GM12878 (cell line): ENCODE measurements at regions not wholly inside any gene's neighbourhood (a gene's known extent, or its start where the extent isn't known, plus 50 kb on each side); places are given as distances from the start of the nearest gene placed in this dataset.

Experiments used
- ATAC-seq: fragments of 200-7000 bp; cut with Tn5 transposase; 3 replicates; pipeline ENCODE4 v1.9.1; 2020; ENCODE audit warnings: mild to moderate bottlenecking, moderate library complexity
- BruUV-seq: library from RNA; stranded (reverse); fragments of 400-500 nt; replicated peaks from 2 replicates; lab custom pipeline; 2021; lab: Mats Ljungman, UMichigan
- CTCF ChIA-PET: fragments of 300-600 bp; sonication (Branson Sonifier 250); formaldehyde crosslinking; extraction: SDS; loops from one replicate; lab custom pipeline; 2021; ENCODE audit warnings: inconsistent platforms; lab: Yijun Ruan, JAX
- POLR2A ChIA-PET: fragments of 350-600 bp; formaldehyde crosslinking; extraction: SDS; loops from one replicate; lab custom pipeline; 2021; ENCODE audit warnings: inconsistent platforms; lab: Charles Lee
- RAD21 ChIA-PET: fragments of 300-600 bp; sonication (Branson Sonifier 250); formaldehyde crosslinking; loops from one replicate; lab custom pipeline; 2023; ENCODE audit warnings: antibody characterized with exemption; ENCODE audit not compliant: unreplicated experiment; lab: Charles Lee
- SMC1A ChIA-PET: fragments of 300-600 bp; sonication (Branson Sonifier 250); formaldehyde crosslinking; loops from one replicate; lab custom pipeline; 2023; ENCODE audit not compliant: unreplicated experiment, uncharacterized antibody; lab: Charles Lee
- DNase-seq: peaks from one replicate; pipeline ENCODE4 v3.0.0-alpha.2; 2011; ENCODE audit warnings: low read depth, low spot score
- FAIRE-seq: peaks from 3 replicates; lab custom pipeline; 2011; peaks lifted over from hg19 to GRCh38; lab: Jason Lieb, UNC
- H2AFZ ChIP-seq: 2 replicates; pipeline ENCODE4 v1.6.0; 2011; ENCODE audit warnings: low read depth, low read length, control low read depth; ENCODE audit not compliant: control insufficient read depth
- H3K27ac ChIP-seq: 2 replicates; pipeline ENCODE4 v1.5.1; 2011; ENCODE audit warnings: control low read depth; ENCODE audit not compliant: control insufficient read depth, insufficient read depth
- H3K27me3 ChIP-seq, 2 experiments: replicated peaks in 1 of 2; 2 replicates each; pipeline versions ENCODE4 v1.6.0 to v1.6.1; 2011; ENCODE audit warnings: low read length in 1 of 2; ENCODE audit not compliant: control insufficient read depth in 2 of 2, insufficient read depth in 2 of 2
- H3K36me3 ChIP-seq, 2 experiments: 2 replicates each; pipeline ENCODE4 v1.5.1; 2011; ENCODE audit warnings: low read length in 1 of 2; ENCODE audit not compliant: control insufficient read depth in 2 of 2, insufficient read depth in 2 of 2
- H3K4me1 ChIP-seq: 2 replicates; pipeline ENCODE4 v1.6.1; 2011; ENCODE audit warnings: mild to moderate bottlenecking, low read length, moderate library complexity, mixed read lengths; ENCODE audit not compliant: control insufficient read depth, insufficient read depth
- H3K4me2 ChIP-seq: 2 replicates; pipeline ENCODE4 v1.6.0; 2011; ENCODE audit warnings: control low read depth; ENCODE audit not compliant: control insufficient read depth, insufficient read depth
- H3K4me3 ChIP-seq: fragments of 200-600 bp; sonication (generic); 2 replicates; pipeline ENCODE4 v1.5.1; 2016
- H3K79me2 ChIP-seq: 2 replicates; pipeline ENCODE4 v1.6.0; 2011; ENCODE audit warnings: low read length; ENCODE audit not compliant: control insufficient read depth, insufficient read depth
- H3K9ac ChIP-seq: 2 replicates; pipeline ENCODE4 v1.8.0; 2011; ENCODE audit warnings: low read length, control low read depth, mixed read lengths; ENCODE audit not compliant: control insufficient read depth, insufficient read depth
- H3K9me3 ChIP-seq: replicated peaks from 3 replicates; pipeline ENCODE4 v1.5.1; 2011; ENCODE audit warnings: mild to moderate bottlenecking, low read length; ENCODE audit not compliant: control insufficient read depth, insufficient read depth
- H4K20me1 ChIP-seq: 2 replicates; pipeline ENCODE4 v1.6.0; 2011; ENCODE audit not compliant: control insufficient read depth, insufficient read depth
- BMI1 ChIP-seq: fragments of 450-650 bp; IDR thresholded peaks from 2 replicates; pipeline ENCODE4 v1.6.1; 2016; ENCODE audit warnings: mild to moderate bottlenecking, moderate library complexity, borderline replicate concordance
- FOXK2 ChIP-seq: fragments of 450-650 bp; IDR thresholded peaks from 2 replicates; pipeline ENCODE4 v1.6.1; 2017; ENCODE audit warnings: mild to moderate bottlenecking, moderate library complexity
- JUNB ChIP-seq: IDR thresholded peaks from 2 replicates; pipeline ENCODE4 v1.6.1; 2016; ENCODE audit warnings: antibody characterized with exemption, mild to moderate bottlenecking
- MEF2A ChIP-seq: IDR thresholded peaks from 2 replicates; pipeline ENCODE4 v1.6.1; 2011; ENCODE audit warnings: low read depth, mild to moderate bottlenecking, low read length, moderate library complexity; ENCODE audit not compliant: insufficient read depth
- NFXL1 ChIP-seq: fragments of 450-650 bp; IDR thresholded peaks from 2 replicates; pipeline ENCODE4 v1.6.1; 2017; ENCODE audit warnings: antibody characterized with exemption, mild to moderate bottlenecking, borderline replicate concordance
- NFYA ChIP-seq: IDR thresholded peaks from 2 replicates; pipeline ENCODE4 v1.6.1; 2011; ENCODE audit warnings: low read depth, mild to moderate bottlenecking, low read length, improper control_type of control experiment, borderline replicate concordance
- NR2C1 ChIP-seq: fragments of 450-650 bp; IDR thresholded peaks from 2 replicates; pipeline ENCODE4 v1.6.1; 2017; ENCODE audit warnings: antibody characterized with exemption, mild to moderate bottlenecking, moderate library complexity
- NR2C2 ChIP-seq: IDR thresholded peaks from 2 replicates; pipeline ENCODE4 v1.6.1; 2011; ENCODE audit warnings: borderline replicate concordance, low read depth; ENCODE audit not compliant: control insufficient read depth, insufficient read length
- NR2F1 ChIP-seq: fragments of 450-650 bp; conservative IDR thresholded peaks from 2 replicates; pipeline ENCODE4 v1.6.1; 2017; ENCODE audit warnings: mild to moderate bottlenecking
- NRF1 ChIP-seq: conservative IDR thresholded peaks from 2 replicates; pipeline ENCODE4 v1.6.1; 2011; ENCODE audit warnings: mild to moderate bottlenecking, low read depth, low read length, improper control_type of control experiment
- SMAD1 ChIP-seq: fragments of 450-650 bp; IDR thresholded peaks from 2 replicates; pipeline ENCODE4 v1.6.1; 2018; ENCODE audit warnings: mild to moderate bottlenecking, low read depth; ENCODE audit not compliant: partially characterized antibody
- SMAD5 ChIP-seq: IDR thresholded peaks from 2 replicates; pipeline ENCODE4 v1.6.1; 2016; ENCODE audit warnings: antibody characterized with exemption, low read depth
- SMC3 ChIP-seq: IDR thresholded peaks from 2 replicates; pipeline ENCODE4 v1.6.1; 2011; ENCODE audit warnings: low read length, improper control_type of control experiment, borderline replicate concordance
- SP1 ChIP-seq: IDR thresholded peaks from one replicate; pipeline ENCODE4 v1.6.1; 2011; ENCODE audit warnings: low read depth, low read length
- SPI1 ChIP-seq: IDR thresholded peaks from 2 replicates; pipeline ENCODE4 v1.6.1; 2011; ENCODE audit warnings: low read depth, mild to moderate bottlenecking, low read length, moderate library complexity, borderline replicate concordance; ENCODE audit not compliant: insufficient read depth
- TARDBP ChIP-seq: IDR thresholded peaks from 2 replicates; pipeline ENCODE4 v1.6.1; 2016; ENCODE audit warnings: borderline replicate concordance
- ZSCAN29 ChIP-seq: fragments of 450-650 bp; IDR thresholded peaks from 2 replicates; pipeline ENCODE4 v1.6.1; 2017; ENCODE audit warnings: mild to moderate bottlenecking, moderate library complexity
- WGBS: methylation state at CpG from one replicate; pipeline ENCODE4 v1.1.6; 2016; ENCODE audit warnings: low lambda C conversion rate; ENCODE audit not compliant: insufficient replicate concordance, insufficient coverage; ENCODE audit errors: missing lambda C conversion rate; 5-methylcytosine and 5-hydroxymethylcytosine counted together
- in situ Hi-C: fragments of 300-500 bp; cut with MboI; formaldehyde crosslinking; loops from 9 replicates; pipeline ENCODE4 v1.14.3; 2018; ENCODE audit warnings: mixed read lengths
- intact Hi-C: fragments of 100-400 bp; cut with micrococcal nuclease; formaldehyde crosslinking; loops from one replicate; pipeline ENCODE4 v1.14.2; 2022; ENCODE audit not compliant: unreplicated experiment

- ATAC-seq: no peak
Measured at GRCh38 chr3:83169473-83169872, 1408.0 kb upstream of the GBE1 start.

DNA sequence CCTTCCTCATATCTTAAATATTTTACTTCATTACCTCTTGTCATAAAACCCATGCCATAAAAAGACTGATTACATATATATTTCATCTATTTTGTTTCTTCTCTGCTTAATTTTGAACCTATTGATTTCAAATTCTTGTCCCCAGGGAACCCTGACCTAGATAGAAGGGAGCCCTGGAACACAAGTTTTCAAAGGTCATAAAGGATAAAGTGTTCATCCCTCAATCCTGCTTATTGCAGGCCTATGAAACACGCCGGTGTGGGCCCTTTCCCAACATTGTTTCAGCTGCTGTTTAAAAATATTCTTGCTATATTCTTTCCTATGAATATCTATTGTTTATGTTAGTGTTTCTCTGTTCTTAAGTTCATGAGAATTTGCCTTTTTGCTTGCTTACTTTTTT is 1389.5 kb upstream of the GBE1 start:
- ChIA-PET CTCF (no interaction called here), POLR2A (no interaction called here), SMC1A (no interaction called here), RAD21 (no interaction called here)
- H3K79me2 ChIP-seq: no peaks in the 10 kb centered on the region
- no peaks in the 10 kb centered on the region for H3K4me1 ChIP-seq
- TF ChIP-seq SMC3: no peak
- no peak for TF ChIP-seq NR2F1
- TF ChIP-seq FOXK2: no peak
- no peak for TF ChIP-seq SPI1
- no peak for DNase-seq
- in situ Hi-C loops: no loop called here
- H3K4me2 ChIP-seq: no peak overlapping the region
- intact Hi-C loops: no loop called here
- BruUV-seq: no TSS peak
- no peaks in the 10 kb centered on the region for H3K9me3 ChIP-seq
- H3K9ac ChIP-seq: no peak overlapping the region
- no peaks in the 10 kb centered on the region for H3K27me3 ChIP-seq
- no peak overlapping the region for H3K4me3 ChIP-seq
- H4K20me1 ChIP-seq: no peaks in the 10 kb centered on the region
- H3K36me3 ChIP-seq: no peaks in the 10 kb centered on the region
- no peak for ATAC-seq
- 47% methylated on average over 2 of the region's 2 CpGs for WGBS
- no peak overlapping the region for H2AFZ ChIP-seq
- no peak overlapping the region for H3K27ac ChIP-seq
- FAIRE-seq: no peak

More at GRCh38 chr3:83169473-83169872, 1408.0 kb upstream of the GBE1 start:
- ChIA-PET RAD21 (no interaction called here), SMC1A (no interaction called here), CTCF (no interaction called here), POLR2A (no interaction called here)
- in situ Hi-C loops: no loop called here
- Histone ChIP-seq H3K79me2 (no peaks in the 10 kb centered on the region), H3K27ac (no peak overlapping the region), H3K36me3 (no peaks in the 10 kb centered on the region), H3K4me3 (no peak overlapping the region), H4K20me1 (no peaks in the 10 kb centered on the region), H3K9me3 (no peaks in the 10 kb centered on the region), H3K4me1 (no peaks in the 10 kb centered on the region), H3K9ac (no peak overlapping the region), H3K4me2 (no peak overlapping the region)
- intact Hi-C loops: no loop called here
- no TSS peak for BruUV-seq
- DNase-seq (no peak), FAIRE-seq (no peak)
- WGBS: 22% methylated on average over 1 of the region's 1 CpG
- TF ChIP-seq NR2C2 (no peak), BMI1 (no peak), NR2C1 (no peak), TARDBP (no peak), SMAD5 (no peak), JUNB (no peak), NFXL1 (no peak), NFYA (no peak), MEF2A (no peak), NRF1 (no peak), SMAD1 (no peak), ZSCAN29 (no peak), SP1 (no peak)
- TF ChIP-seq, all 136 proteins: peak for 0
- Histone ChIP-seq H2AFZ (no peak overlapping the region), H3K27me3 (no peaks in the 10 kb centered on the region)
